Left lung (tissue), 4 donors: ENCODE measurements at regions not wholly inside any gene's neighbourhood (a gene's known extent, or its start where the extent isn't known, plus 50 kb on each side); places are given as distances from the start of the nearest gene placed in this dataset.

Source experiments
- ATAC-seq: fragments of 200-7000 bp; cut with Tn5 transposase; one replicate; pipeline ENCODE4 v1.9.1; 2020; ENCODE audit warnings: moderate library complexity
- DNase-seq, 4 donors: peaks; one replicate each; pipeline ENCODE4 v3.0.0-alpha.2; 2013 to 2020
- H3K27ac ChIP-seq, 2 donors: fragments of 200-600 bp; sonication (generic) in 1 of 2; one replicate each; pipeline versions ENCODE4 v1.5.0 to v1.8.0; 2020 to 2021
- H3K27me3 ChIP-seq, 2 donors: fragments of 200-600 bp; sonication (generic) in 1 of 2; one replicate each; pipeline versions ENCODE4 v1.5.0 to v1.8.0; 2020 to 2021
- H3K36me3 ChIP-seq, 2 donors: fragments of 200-600 bp; sonication (generic) in 1 of 2; one replicate each; pipeline versions ENCODE4 v1.5.0 to v1.8.0; 2020 to 2021
- H3K4me1 ChIP-seq, 2 donors: fragments of 200-600 bp; one replicate each; pipeline ENCODE4 v1.8.0; 2021
- H3K4me3 ChIP-seq, 2 donors: fragments of 200-600 bp; sonication (generic) in 1 of 2; one replicate each; pipeline versions ENCODE4 v1.5.0 to v1.8.0; 2020 to 2021; ENCODE audit warnings: mild to moderate bottlenecking in 1 of 2
- H3K9me3 ChIP-seq, 2 donors: fragments of 200-600 bp; sonication (generic) in 1 of 2; one replicate each; pipeline versions ENCODE4 v1.5.0 to v1.8.0; 2020 to 2021
- CTCF ChIP-seq, 2 donors: fragments of 200-600 bp; sonication (generic) in 1 of 2; IDR thresholded peaks; one replicate each; pipeline versions ENCODE4 v1.5.0 to v1.8.0; 2021; ENCODE audit warnings: antibody characterized with exemption in 2 of 2
- intact Hi-C, 2 donors: fragments of 100-400 bp; cut with DNase I; formaldehyde crosslinking; loops; one replicate each; pipeline versions ENCODE4 v1.11.2 to v1.14.2; 2022
- donor health status: DM: no; HTN: yes; CAD: no.
- donor health status: DM: no; HTN: no; CAD: no.

- Histone ChIP-seq H3K27me3 (no peaks in the 10 kb centered on the region), H3K4me3 (no peak overlapping the region), H3K4me1 (no peaks in the 10 kb centered on the region), H3K36me3 (no peaks in the 10 kb centered on the region), H3K27ac (no peak overlapping the region), H3K9me3 (peaks cover 0 to 16% of the 10 kb centered on the region in 2 donors)
- TF ChIP-seq CTCF (IDR thresholded peaks at IDR 0.05): no peak
- intact Hi-C loops: no loop called here
- DNase-seq (no peak), ATAC-seq (no peak)
These were observed 271.2 kb downstream of the RAB28 start for GRCh38 chr4:13212936-13213335.

- Histone ChIP-seq H3K36me3 (no peaks in the 10 kb centered on the region), H3K27me3 (no peaks in the 10 kb centered on the region), H3K4me3 (no peak overlapping the region), H3K27ac (no peak overlapping the region), H3K4me1 (no peaks in the 10 kb centered on the region), H3K9me3 (no peaks in the 10 kb centered on the region)
- no peak for TF ChIP-seq CTCF (IDR thresholded peaks at IDR 0.05)
- no peak for ATAC-seq
- DNase-seq: no peak
- intact Hi-C loops: no loop called here
These were observed 274.5 kb downstream of the RAB28 start for GRCh38 chr4:13209600-13209999.

- H3K27me3 ChIP-seq: no peaks in the 10 kb centered on the region
- H3K27ac ChIP-seq: no peak overlapping the region
- ATAC-seq (no peak), DNase-seq (no peak)
- H3K36me3 ChIP-seq: no peaks in the 10 kb centered on the region
- H3K4me1 ChIP-seq: no peaks in the 10 kb centered on the region
- no peak for TF ChIP-seq CTCF (IDR thresholded peaks at IDR 0.05)
- intact Hi-C loops: no loop called here
- H3K4me3 ChIP-seq: no peak overlapping the region
- H3K9me3 ChIP-seq: no peaks in the 10 kb centered on the region
These were observed 275.5 kb downstream of the RAB28 start for GRCh38 chr4:13208558-13209193.

GRCh38 chr4:13207226-13207625, 276.9 kb downstream of the RAB28 start:
- Histone ChIP-seq H3K36me3 (no peaks in the 10 kb centered on the region), H3K27me3 (no peaks in the 10 kb centered on the region), H3K27ac (no peak overlapping the region), H3K4me3 (no peak overlapping the region), H3K4me1 (no peaks in the 10 kb centered on the region), H3K9me3 (no peaks in the 10 kb centered on the region)
- TF ChIP-seq CTCF (IDR thresholded peaks at IDR 0.05): no peak
- no peak for ATAC-seq
- DNase-seq: peak in 2 of 4 donors; percentile 28 to 39
- intact Hi-C loops: no loop called here

GRCh38 chr4:13203101-13203500, 281.0 kb downstream of the RAB28 start:
- H3K27ac ChIP-seq: no peak overlapping the region
- no peaks in the 10 kb centered on the region for H3K27me3 ChIP-seq
- H3K4me3 ChIP-seq: no peak overlapping the region
- no peak for ATAC-seq
- peaks cover 0 to 2% of the 10 kb centered on the region in 2 donors for H3K9me3 ChIP-seq
- H3K4me1 ChIP-seq: no peaks in the 10 kb centered on the region
- TF ChIP-seq CTCF (IDR thresholded peaks at IDR 0.05): no peak
- peak in 2 of 4 donors; percentile 49 to 59 for DNase-seq
- intact Hi-C loops: no loop called here
- H3K36me3 ChIP-seq: no peaks in the 10 kb centered on the region
